ENCODE measurements at regions not wholly inside any gene's neighbourhood (a gene's known extent, or its start where the extent isn't known, plus 50 kb on each side); places are given as distances from the start of the nearest gene placed in this dataset.

GRCh38 chr6:122077603-122078002, 321.8 kb upstream of the HSF2 start:
- DNase-seq, result no peak

GRCh38 chr6:122078481-122078880, 321.0 kb upstream of the HSF2 start:
- DNase-seq, result no peak

GRCh38 chr6:122079916-122080315, 319.5 kb upstream of the HSF2 start:
- no peak for DNase-seq

- DNase-seq, result no peak
These were observed 317.5 kb upstream of the HSF2 start for GRCh38 chr6:122081921-122082320.

GRCh38 chr6:122082370-122082769, 317.1 kb upstream of the HSF2 start:
- DNase-seq, result no peak

GRCh38 chr6:122092366-122092765, 307.1 kb upstream of the HSF2 start:
- DNase-seq, result no peak

GRCh38 chr6:122098201-122098678, 301.2 kb upstream of the HSF2 start:
- DNase-seq, result no peak

GRCh38 chr6:122102026-122102425, 297.4 kb upstream of the HSF2 start:
- no peak for DNase-seq

GRCh38 chr6:122107256-122107852, 292.1 kb upstream of the HSF2 start:
- no peak for DNase-seq

- DNase-seq, result no peak
These were observed 290.4 kb upstream of the HSF2 start for GRCh38 chr6:122109075-122109474.

- DNase-seq, result no peak
These were observed 284.7 kb upstream of the HSF2 start for GRCh38 chr6:122114717-122115116.

GRCh38 chr6:122116119-122116834, 283.2 kb upstream of the HSF2 start:
- DNase-seq, result no peak

- DNase-seq, result no peak
These were observed 282.4 kb upstream of the HSF2 start for GRCh38 chr6:122116835-122117627.

GRCh38 chr6:122118945-122119506, 280.4 kb upstream of the HSF2 start:
- no peak for DNase-seq

GRCh38 chr6:122122202-122122601, 277.2 kb upstream of the HSF2 start:
- no peak for DNase-seq

GRCh38 chr6:122122686-122123085, 276.8 kb upstream of the HSF2 start:
- DNase-seq, result no peak

GRCh38 chr6:122124908-122125307, 274.5 kb upstream of the HSF2 start:
- no peak for DNase-seq

GRCh38 chr6:122126894-122127293, 272.6 kb upstream of the HSF2 start:
- no peak for DNase-seq

GRCh38 chr6:122128445-122128844, 271.0 kb upstream of the HSF2 start:
- DNase-seq, result no peak

- DNase-seq, result no peak
These were observed 270.0 kb upstream of the HSF2 start for GRCh38 chr6:122129313-122130025.

- DNase-seq, result no peak
These were observed 269.5 kb upstream of the HSF2 start for GRCh38 chr6:122130026-122130348.

GRCh38 chr6:122130518-122130917, 268.9 kb upstream of the HSF2 start:
- DNase-seq, result no peak

GRCh38 chr6:122136386-122136785, 263.1 kb upstream of the HSF2 start:
- DNase-seq, result no peak

Measured in NK-92 treated with Interleukin-12 subunit alpha and Interleukin-12 subunit beta, amount 100 ng/mL, for 24 hours (cell line).